NCI-H2227 treated with DMSO at 0.1 percent for 48 hours (cell line): ENCODE measurements at regions not wholly inside any gene's neighbourhood (a gene's known extent, or its start where the extent isn't known, plus 50 kb on each side); places are given as distances from the start of the nearest gene placed in this dataset.

Experiments used
- DNase-seq: peaks from one replicate; lab custom pipeline; 2025; lab: John Stamatoyannopoulos, UW

GRCh38 chr5:56513141-56513540, 280.0 kb upstream of the ANKRD55 start:
- DNase-seq = no peak

- DNase-seq = no peak
Measured at GRCh38 chr5:56512313-56512996, 279.3 kb upstream of the ANKRD55 start.

GRCh38 chr5:56511326-56511841, 278.3 kb upstream of the ANKRD55 start:
- no peak for DNase-seq

- DNase-seq = no peak
Measured at GRCh38 chr5:56508249-56508648, 275.1 kb upstream of the ANKRD55 start.

GRCh38 chr5:56507351-56507930, 274.3 kb upstream of the ANKRD55 start:
- no peak for DNase-seq

GRCh38 chr5:56506211-56506965, 273.3 kb upstream of the ANKRD55 start:
- no peak for DNase-seq

GRCh38 chr5:56503929-56504328, 270.8 kb upstream of the ANKRD55 start:
- DNase-seq = no peak

GRCh38 chr5:56501781-56502557, 268.8 kb upstream of the ANKRD55 start:
- DNase-seq = no peak

- DNase-seq = no peak
Measured at GRCh38 chr5:56499901-56500300, 266.8 kb upstream of the ANKRD55 start.

- no peak for DNase-seq
Measured at GRCh38 chr5:56499491-56499890, 266.4 kb upstream of the ANKRD55 start.

- DNase-seq = no peak
Measured at GRCh38 chr5:56498759-56499395, 265.7 kb upstream of the ANKRD55 start.

- DNase-seq = no peak
Measured at GRCh38 chr5:56496581-56497063, 263.5 kb upstream of the ANKRD55 start.

GRCh38 chr5:56494300-56494731, 261.2 kb upstream of the ANKRD55 start:
- DNase-seq = no peak

GRCh38 chr5:56493766-56494165, 260.6 kb upstream of the ANKRD55 start:
- no peak for DNase-seq

- no peak for DNase-seq
Measured at GRCh38 chr5:56493308-56493707, 260.2 kb upstream of the ANKRD55 start.

GRCh38 chr5:56492812-56493211, 259.7 kb upstream of the ANKRD55 start:
- DNase-seq = no peak

GRCh38 chr5:56490971-56491468, 257.9 kb upstream of the ANKRD55 start:
- DNase-seq = no peak

GRCh38 chr5:56489272-56489671, 256.1 kb upstream of the ANKRD55 start:
- no peak for DNase-seq

- DNase-seq = no peak
Measured at GRCh38 chr5:56487528-56488115, 254.5 kb upstream of the ANKRD55 start.

GRCh38 chr5:56482363-56482762, 249.2 kb upstream of the ANKRD55 start:
- DNase-seq = no peak
